Hematopoietic multipotent progenitor cell treated with erythropoietin and hydrocortisone succinate and interleukin-3 and kit ligand, for 6 days (in vitro differentiated cells): ENCODE measurements at regions not wholly inside any gene's neighbourhood (a gene's known extent, or its start where the extent isn't known, plus 50 kb on each side); places are given as distances from the start of the nearest gene placed in this dataset.
"Not testable (repeated sequence)": the region's sequence is repeated elsewhere in the genome, so short reads cannot be mapped to it uniquely, and the experiment has no call there.

Experiments
- DNase-seq: peaks from one replicate; pipeline ENCODE4 v3.0.0-alpha.2; 2015

GRCh38 chr2:185667452-185667851, 71.2 kb upstream of the FSIP2 start:
- no peak for DNase-seq

GRCh38 chr2:185668710-185669109, 69.9 kb upstream of the FSIP2 start:
- DNase-seq, result peak; percentile 2

- DNase-seq, result no peak
These were observed 64.4 kb upstream of the FSIP2 start for GRCh38 chr2:185674232-185674631.

- DNase-seq, result no peak
These were observed 62.3 kb upstream of the FSIP2 start for GRCh38 chr2:185676316-185676715.

- DNase-seq, result not testable (repeated sequence)
These were observed 51.6 kb upstream of the FSIP2 start for GRCh38 chr2:185687001-185687400.

GRCh38 chr2:185687967-185688366, 50.6 kb upstream of the FSIP2 start:
- DNase-seq, result no peak
